Ovary (tissue), 7 donors: ENCODE measurements at regions not wholly inside any gene's neighbourhood (a gene's known extent, or its start where the extent isn't known, plus 50 kb on each side); places are given as distances from the start of the nearest gene placed in this dataset.

Experiments used
- DNase-seq, 5 donors: peaks; one replicate each; pipeline ENCODE4 v3.0.0-alpha.2; 2019 to 2020
- H3K27ac ChIP-seq, 2 donors: fragments of 200-600 bp; one replicate each; pipeline versions ENCODE4 v1.5.1 to v1.8.0; 2019 to 2022
- H3K27me3 ChIP-seq: fragments of 200-600 bp; one replicate; pipeline ENCODE4 v1.8.0; 2022
- H3K36me3 ChIP-seq: fragments of 200-600 bp; sonication (generic); one replicate; pipeline ENCODE4 v1.5.1; 2019
- H3K4me1 ChIP-seq: one replicate; pipeline ENCODE4 v1.8.1; 2013; ENCODE audit warnings: mild to moderate bottlenecking, moderate library complexity; ENCODE audit not compliant: insufficient read depth
- H3K4me3 ChIP-seq: fragments of 200-600 bp; sonication (generic); one replicate; pipeline ENCODE4 v1.5.1; 2017
- H3K9me3 ChIP-seq, 2 donors: fragments of 200-600 bp in 1 of 2; sonication (generic) in 1 of 2; one replicate each; pipeline versions ENCODE4 v1.5.1 to v1.8.1; 2013 to 2019; ENCODE audit warnings: mild to moderate bottlenecking in 1 of 2, moderate library complexity in 1 of 2
- EP300 ChIP-seq: sonication (generic); formaldehyde crosslinking; IDR thresholded peaks from one replicate; pipeline ENCODE4 v1.6.1; 2017; ENCODE audit warnings: antibody characterized with exemption
- POLR2A ChIP-seq: fragments of 450-650 bp; IDR thresholded peaks from one replicate; pipeline ENCODE4 v1.6.1; 2017; ENCODE audit warnings: antibody characterized with exemption, mild to moderate bottlenecking, moderate library complexity
- WGBS, 3 donors: extraction: QIAGEN DNeasy Blood & Tissue Kit in 1 of 3; methylation state at CpG; one replicate each; pipeline versions ENCODE4 v1.1.5 to v1.1.7; 2013 to 2017; 5-methylcytosine and 5-hydroxymethylcytosine counted together
- intact Hi-C, 4 donors: fragments of 100-400 bp; cut with DNase I; formaldehyde crosslinking; loops; one replicate each; pipeline versions ENCODE4 v1.11.0 to v1.15.1; 2022 to 2023
- TF ChIP-seq, protein P1 (sequence below), 3 donors: fragments of 450-650 bp in 2 of 3; fragments of 200-600 bp in 1 of 3; IDR thresholded peaks; one replicate each; pipeline versions ENCODE4 v1.5.1 to v1.8.0; 2016 to 2022; ENCODE audit warnings: antibody characterized with exemption in 3 of 3, mild to moderate bottlenecking in 1 of 3
- donor health status: DM: no; HTN: no; CAD: no; lungs with moderate emphysema.
- donor health status: DM: no; HTN: no; CAD: no.
- donor health status: Bipolar disorder and iron deficiency.
- donor health status: DM: no; HTN: no; CAD: no.
- donor health status: DM: yes; HTN: yes; CAD: no.

DNA sequence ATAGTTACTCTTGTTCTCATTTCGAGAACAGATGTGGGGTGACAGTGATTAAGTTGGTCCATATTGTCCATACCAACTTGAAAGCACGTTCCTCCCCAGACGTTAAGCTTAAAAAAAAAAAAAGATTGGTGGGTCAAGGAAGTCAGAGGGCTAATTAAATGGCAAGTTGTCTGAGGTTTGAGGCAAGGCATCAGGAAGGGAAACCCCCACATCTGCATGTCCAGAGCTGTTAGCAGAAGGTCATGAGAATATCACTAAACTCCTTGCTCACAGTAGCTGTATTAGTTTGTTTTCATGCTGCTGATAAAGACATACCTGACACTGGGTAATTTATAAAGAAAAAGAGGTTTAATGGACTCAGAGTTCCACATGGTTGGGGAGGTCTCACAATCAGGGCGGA, 415.6 kb upstream of the FZD8 start:
- no peak for DNase-seq
- Histone ChIP-seq H3K4me3 (no peak overlapping the region), H3K27ac (no peak overlapping the region), H3K4me1 (no peaks in the 10 kb centered on the region), H3K9me3 (no peaks in the 10 kb centered on the region), H3K36me3 (no peaks in the 10 kb centered on the region), H3K27me3 (no peaks in the 10 kb centered on the region)
- intact Hi-C loops, result no loop called here
- TF ChIP-seq, protein P1, sequence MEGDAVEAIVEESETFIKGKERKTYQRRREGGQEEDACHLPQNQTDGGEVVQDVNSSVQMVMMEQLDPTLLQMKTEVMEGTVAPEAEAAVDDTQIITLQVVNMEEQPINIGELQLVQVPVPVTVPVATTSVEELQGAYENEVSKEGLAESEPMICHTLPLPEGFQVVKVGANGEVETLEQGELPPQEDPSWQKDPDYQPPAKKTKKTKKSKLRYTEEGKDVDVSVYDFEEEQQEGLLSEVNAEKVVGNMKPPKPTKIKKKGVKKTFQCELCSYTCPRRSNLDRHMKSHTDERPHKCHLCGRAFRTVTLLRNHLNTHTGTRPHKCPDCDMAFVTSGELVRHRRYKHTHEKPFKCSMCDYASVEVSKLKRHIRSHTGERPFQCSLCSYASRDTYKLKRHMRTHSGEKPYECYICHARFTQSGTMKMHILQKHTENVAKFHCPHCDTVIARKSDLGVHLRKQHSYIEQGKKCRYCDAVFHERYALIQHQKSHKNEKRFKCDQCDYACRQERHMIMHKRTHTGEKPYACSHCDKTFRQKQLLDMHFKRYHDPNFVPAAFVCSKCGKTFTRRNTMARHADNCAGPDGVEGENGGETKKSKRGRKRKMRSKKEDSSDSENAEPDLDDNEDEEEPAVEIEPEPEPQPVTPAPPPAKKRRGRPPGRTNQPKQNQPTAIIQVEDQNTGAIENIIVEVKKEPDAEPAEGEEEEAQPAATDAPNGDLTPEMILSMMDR (IDR thresholded peaks at IDR 0.05), result no peak
- no peak for TF ChIP-seq EP300
- TF ChIP-seq POLR2A, result no peak
- WGBS, 3 donors, result 75 to 81% (median 76%) methylated on average over 4 of the region's 4 CpGs

DNA sequence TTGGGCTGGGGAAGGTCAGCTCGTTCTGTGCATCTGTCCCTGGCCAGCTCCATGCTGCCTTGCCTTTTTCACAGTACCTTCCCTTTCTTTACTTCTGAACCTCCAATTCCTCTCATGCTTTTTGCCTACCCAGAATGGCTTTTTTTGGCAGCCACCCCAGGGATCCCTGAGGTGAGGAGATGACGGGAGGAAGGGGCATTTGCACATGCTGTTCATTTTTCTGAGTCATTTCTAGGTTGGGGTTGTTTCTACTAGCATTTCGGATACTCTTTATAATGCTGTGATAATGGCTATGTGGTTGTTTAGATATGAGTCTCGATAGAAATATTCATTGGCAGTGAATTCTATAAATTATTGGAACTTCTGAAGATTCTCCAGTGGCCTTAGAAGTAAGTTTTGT, 415.1 kb upstream of the FZD8 start:
- Histone ChIP-seq H3K4me1 (no peaks in the 10 kb centered on the region), H3K4me3 (no peak overlapping the region), H3K27ac (no peak overlapping the region), H3K36me3 (no peaks in the 10 kb centered on the region), H3K9me3 (no peaks in the 10 kb centered on the region), H3K27me3 (no peaks in the 10 kb centered on the region)
- TF ChIP-seq POLR2A (no peak), EP300 (no peak)
- TF ChIP-seq, protein P1 (IDR thresholded peaks at IDR 0.05), result no peak
- intact Hi-C loops, result no loop called here
- WGBS, 3 donors, result 50 to 74% (median 62%) methylated on average over 4 of the region's 4 CpGs
- DNase-seq, result no peak

DNA sequence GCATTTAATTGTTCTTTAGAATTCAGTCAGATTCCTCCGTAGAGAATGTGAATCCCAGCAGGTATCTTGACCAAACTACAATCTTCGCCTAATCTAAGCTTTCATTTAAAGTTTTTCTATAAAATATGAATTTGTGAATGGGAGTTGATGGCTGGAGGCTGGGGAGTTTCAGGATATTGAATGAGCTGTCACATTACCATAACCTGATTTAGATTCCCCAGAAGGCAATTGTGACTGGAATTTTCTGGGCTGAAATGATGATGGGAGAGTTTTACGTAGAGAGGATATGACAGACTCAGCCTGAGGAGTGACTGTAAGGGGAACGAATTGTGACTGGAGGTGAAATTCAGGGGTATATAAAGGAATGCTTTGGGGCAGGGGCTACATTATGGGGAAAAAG, 411.7 kb upstream of the FZD8 start:
- WGBS, 3 donors, result 96 to 99% (median 96%) methylated on average over 4 of the region's 4 CpGs
- H3K4me1 ChIP-seq, result no peaks in the 10 kb centered on the region
- no peaks in the 10 kb centered on the region for H3K27me3 ChIP-seq
- no peak for DNase-seq
- no peaks in the 10 kb centered on the region for H3K36me3 ChIP-seq
- no peak overlapping the region for H3K4me3 ChIP-seq
- TF ChIP-seq EP300 (no peak), POLR2A (no peak)
- TF ChIP-seq, protein P1 (IDR thresholded peaks at IDR 0.05), result no peak
- intact Hi-C loops, result no loop called here
- no peak overlapping the region for H3K27ac ChIP-seq
- no peaks in the 10 kb centered on the region for H3K9me3 ChIP-seq

DNA sequence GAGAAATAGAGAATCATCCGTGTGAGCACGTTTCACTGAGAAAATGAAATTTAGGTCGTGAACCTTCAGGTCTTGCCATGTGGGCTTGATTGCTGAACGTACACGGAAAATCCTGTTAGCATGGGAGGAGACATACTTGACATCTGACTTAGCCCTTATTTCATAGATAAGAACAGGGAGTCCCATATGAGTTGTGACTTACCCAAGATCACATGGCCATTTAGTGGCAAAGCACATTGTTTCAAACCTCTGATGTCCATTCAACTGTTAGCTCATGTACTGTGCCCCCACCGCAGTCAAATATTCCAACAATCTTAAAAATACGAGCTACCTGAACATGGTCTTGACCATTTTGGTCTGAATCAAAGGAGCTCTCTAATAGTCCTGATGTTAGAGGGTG, 411.2 kb upstream of the FZD8 start:
- TF ChIP-seq EP300, result no peak
- TF ChIP-seq, protein P1 (IDR thresholded peaks at IDR 0.05), result no peak
- 90 to 93% (median 91%) methylated on average over 7 of the region's 7 CpGs for WGBS, 3 donors
- H3K36me3 ChIP-seq, result no peaks in the 10 kb centered on the region
- intact Hi-C loops, result no loop called here
- no peaks in the 10 kb centered on the region for H3K4me1 ChIP-seq
- no peaks in the 10 kb centered on the region for H3K9me3 ChIP-seq
- no peak overlapping the region for H3K27ac ChIP-seq
- no peak for DNase-seq
- H3K4me3 ChIP-seq, result no peak overlapping the region
- H3K27me3 ChIP-seq, result no peaks in the 10 kb centered on the region

DNA sequence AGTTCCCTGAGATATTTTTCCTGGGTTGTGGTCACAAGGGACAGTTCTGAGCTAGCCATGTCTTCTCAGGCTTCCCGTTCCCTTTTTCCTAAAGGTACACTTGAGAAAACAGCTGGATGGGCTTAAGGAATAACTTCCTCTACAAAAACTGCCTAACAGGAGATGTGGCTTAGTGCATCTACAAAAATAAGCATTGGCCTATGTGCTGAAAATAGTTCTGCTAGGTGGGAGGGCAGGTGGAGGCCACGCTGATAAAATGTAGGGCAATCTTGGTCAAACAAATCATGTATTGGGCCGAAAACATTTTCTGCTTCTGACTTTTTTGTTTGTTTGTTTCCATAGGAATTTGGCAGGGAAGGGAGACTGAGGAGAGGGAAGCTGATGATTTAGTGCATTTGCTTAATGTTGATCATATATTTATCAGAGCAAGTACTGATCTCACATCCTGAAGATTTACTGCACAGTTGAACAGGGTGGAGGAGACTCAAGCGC, 409.4 kb upstream of the FZD8 start:
- Histone ChIP-seq H3K27me3 (no peaks in the 10 kb centered on the region), H3K4me1 (no peaks in the 10 kb centered on the region), H3K27ac (no peak overlapping the region), H3K36me3 (no peaks in the 10 kb centered on the region), H3K9me3 (no peaks in the 10 kb centered on the region), H3K4me3 (no peak overlapping the region)
- WGBS, 3 donors, result 18 to 21% (median 20%) methylated on average over 4 of the region's 4 CpGs
- intact Hi-C loops, result no loop called here
- DNase-seq, result no peak
- TF ChIP-seq EP300 (no peak), POLR2A (no peak)
- TF ChIP-seq, protein P1 (IDR thresholded peaks at IDR 0.05), result no peak
